ENCODE measurements at regions not wholly inside any gene's neighbourhood (a gene's known extent, or its start where the extent isn't known, plus 50 kb on each side); places are given as distances from the start of the nearest gene placed in this dataset.

DNA sequence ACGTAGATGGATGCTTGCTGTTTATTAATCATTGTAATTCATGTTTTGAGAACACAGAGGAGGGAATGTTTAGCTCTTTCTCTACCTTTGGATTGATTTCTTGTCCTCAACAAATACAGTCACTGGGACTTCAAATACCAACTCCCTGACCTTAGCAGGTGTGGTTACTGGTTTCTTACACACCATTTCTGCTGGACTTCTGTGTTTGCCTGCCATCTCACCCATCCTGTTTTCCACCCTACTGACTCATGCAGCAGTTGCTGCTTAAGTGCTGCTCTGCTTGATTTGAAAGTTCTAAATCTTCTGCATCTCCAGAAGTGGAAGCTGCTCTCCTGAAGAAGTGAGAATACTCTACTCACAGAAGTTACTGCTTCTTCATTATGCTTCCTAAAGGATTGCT lies 170.3 kb downstream of the ZPLD1 start:
- TF ChIP-seq LEF1 (IDR thresholded peaks at IDR 0.05; ENCODE audit: borderline replicate concordance) (no peak), BHLHE40 (IDR thresholded peaks at IDR 0.05; ENCODE audit: borderline replicate concordance) (no peak), HDGF (IDR thresholded peaks at IDR 0.05; ENCODE audit: borderline replicate concordance) (no peak), FOXA1 (IDR thresholded peaks at IDR 0.05) (no peak), SUZ12 (IDR thresholded peaks at IDR 0.05) (no peak), CTBP1 (IDR thresholded peaks at IDR 0.05; ENCODE audit: borderline replicate concordance) (no peak), ZNF384 (IDR thresholded peaks at IDR 0.05) (no peak), FOXM1 (IDR thresholded peaks at IDR 0.05; ENCODE audit: borderline replicate concordance) (no peak), SP1 (IDR thresholded peaks at IDR 0.05) (no peak), ARNT (IDR thresholded peaks at IDR 0.05) (no peak), ELF4 (IDR thresholded peaks at IDR 0.05) (no peak)

Measured in HEK293T (cell line).